Bone marrow (tissue), 2 donors: ENCODE measurements at regions not wholly inside any gene's neighbourhood (a gene's known extent, or its start where the extent isn't known, plus 50 kb on each side); places are given as distances from the start of the nearest gene placed in this dataset.
"Not testable (repeated sequence)": the region's sequence is repeated elsewhere in the genome, so short reads cannot be mapped to it uniquely, and the experiment has no call there.

Experiments used
- DNase-seq, 2 donors: peaks; one replicate each; lab custom pipeline; 2025; lab: John Stamatoyannopoulos, UW

DNA sequence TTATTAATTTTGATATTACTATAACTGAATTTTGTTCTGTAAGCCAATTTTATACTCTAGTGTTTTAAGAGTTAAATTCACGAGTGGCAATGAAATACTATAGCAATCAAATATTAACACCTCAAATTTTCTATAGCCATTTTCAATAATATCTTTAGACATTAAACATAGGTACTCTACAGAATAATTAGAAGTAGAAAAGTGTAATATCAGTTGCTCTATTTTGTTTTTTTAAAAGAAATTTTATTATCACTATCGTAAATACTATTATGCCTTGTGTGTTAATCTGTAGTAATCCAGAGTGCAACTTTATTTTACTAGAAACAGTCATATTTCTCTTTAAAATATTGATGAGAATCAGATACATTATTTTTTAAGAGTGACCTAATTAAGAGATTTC, 691.2 kb downstream of the USP25 start:
- no peak for DNase-seq

DNA sequence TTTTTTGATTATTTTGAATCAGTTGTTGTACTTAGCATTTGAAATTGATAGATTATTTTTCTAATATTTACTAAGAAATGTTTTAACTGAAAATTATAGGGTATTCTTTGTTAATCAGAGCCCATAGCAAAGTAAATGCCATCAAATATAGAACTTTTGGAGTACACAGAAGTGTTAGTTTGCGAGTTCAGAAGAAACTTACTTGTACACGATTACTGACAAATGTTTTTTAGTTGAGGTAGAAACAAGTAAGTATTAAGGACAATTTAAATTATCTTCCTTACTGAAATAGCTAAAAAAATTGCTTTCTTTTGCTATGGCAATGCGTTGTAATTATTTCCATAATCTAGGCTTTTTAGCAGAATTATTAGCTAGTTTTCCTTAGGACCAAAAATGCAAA, 692.2 kb downstream of the USP25 start:
- DNase-seq: no peak

DNA sequence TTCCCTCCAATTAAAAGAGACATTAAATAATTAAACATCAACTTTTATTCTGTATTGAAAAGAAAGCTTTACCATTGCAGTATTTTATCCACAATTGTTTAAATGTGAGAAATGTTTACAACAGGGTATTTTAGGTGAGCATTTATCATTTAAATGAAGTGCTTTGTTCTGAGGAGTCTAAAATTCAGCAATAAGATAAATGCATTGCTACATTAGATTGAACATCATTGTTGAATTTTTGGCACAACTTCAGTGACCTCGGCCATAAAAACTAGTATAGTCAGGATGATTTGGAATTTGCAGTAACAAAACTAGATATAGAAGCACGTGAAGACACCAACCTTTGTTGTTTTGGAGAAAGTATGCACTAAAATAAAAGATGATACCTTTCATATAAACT, 692.9 kb downstream of the USP25 start:
- no peak for DNase-seq

DNA sequence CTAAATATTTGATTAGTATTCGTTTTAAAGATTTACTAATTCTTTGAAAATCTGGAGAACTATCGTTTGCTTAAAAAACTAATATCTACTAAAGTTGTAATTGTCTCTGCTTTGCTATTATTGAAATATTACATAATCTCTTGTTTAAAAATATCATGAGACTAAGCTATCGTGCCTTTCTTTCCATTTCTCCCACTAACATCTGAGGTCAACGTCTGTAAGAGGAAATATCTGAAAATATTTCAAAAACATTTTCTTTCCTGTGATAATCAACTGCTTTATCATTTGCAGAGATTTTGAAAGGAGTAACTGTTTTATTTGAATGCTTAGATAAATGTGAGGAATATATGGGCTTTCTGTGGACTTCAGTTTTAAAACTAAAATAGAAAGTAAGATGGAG, 694.1 kb downstream of the USP25 start:
- DNase-seq: no peak

DNA sequence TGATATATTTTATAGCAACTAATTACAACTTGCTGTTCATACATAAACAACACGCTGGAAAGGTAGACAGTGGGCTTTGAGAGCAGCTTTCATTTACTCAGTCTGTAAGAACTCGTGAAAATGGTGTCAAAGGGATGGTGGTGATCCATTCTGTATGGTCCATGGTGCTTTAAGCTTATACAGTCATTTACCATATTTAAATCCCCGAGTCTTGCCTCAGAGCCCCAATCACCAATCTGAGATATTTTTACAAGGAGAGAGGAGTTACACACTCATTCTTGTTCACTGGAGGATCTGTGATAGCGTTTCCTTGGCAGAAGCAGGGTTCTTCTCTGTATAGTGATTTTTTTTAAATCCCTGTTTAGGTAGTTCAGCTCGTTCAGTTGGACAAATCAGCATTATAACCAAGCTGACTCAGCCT, 694.6 kb downstream of the USP25 start:
- no peak for DNase-seq

DNA sequence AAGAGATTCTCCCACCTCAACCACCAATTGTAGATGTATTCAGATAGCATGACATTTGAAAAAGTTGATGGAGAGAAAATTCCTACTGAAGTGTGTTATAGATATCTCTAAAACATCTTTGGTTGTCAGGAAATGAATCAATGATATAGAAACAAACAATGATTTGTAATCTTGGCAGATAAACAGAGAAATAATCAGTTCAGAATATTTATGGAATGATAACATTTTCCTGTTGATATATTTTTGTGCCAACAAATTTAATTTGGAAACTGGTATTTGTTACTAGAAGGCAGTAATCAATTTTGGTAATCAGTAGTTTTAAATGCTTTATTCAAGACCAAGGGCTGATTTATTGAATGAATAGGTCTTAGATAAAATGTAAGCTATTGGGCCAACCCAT, 695.6 kb downstream of the USP25 start:
- no peak for DNase-seq

DNA sequence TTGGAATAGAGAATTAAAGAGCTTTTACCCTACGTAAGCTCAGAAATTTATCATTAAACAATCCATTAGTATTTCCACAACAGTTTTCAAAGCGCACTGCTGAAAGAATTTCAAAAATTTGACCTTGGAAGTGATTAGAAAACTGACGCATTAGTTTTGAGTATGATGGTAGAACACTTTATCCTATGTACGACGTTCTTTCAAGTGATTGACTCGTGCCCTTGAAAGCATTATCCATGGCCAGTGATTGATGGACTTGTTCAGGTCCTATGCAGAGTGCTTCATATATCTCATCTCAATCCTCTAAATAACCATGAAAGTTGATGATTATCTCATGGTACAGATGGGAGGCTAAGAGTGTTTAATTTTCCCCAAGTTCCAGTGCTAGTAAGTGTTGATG, 697.2 kb downstream of the USP25 start:
- DNase-seq: no peak

DNA sequence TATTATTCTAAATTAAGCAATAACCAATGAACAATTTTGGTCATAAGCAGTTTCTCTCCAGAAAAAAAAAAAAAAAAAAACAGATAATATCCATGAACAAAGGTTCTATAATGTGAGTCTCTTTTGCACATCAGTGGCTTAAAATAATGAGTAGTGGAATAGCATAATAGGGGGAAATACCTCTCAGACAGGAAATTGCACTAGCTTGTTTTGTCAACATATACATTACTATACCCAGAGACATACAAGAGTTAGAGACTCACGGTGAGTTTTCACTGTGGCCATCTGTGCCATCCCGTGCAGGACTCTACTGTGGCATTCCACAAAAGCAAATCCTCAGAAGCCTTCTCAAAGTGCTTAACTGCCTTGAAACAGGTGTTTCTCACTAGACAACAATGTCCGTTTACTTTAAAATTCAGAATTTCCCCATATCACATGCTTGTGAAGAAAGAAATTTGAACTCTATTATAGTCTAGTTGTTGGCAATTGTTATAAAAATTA, 697.9 kb downstream of the USP25 start:
- DNase-seq: no peak

DNA sequence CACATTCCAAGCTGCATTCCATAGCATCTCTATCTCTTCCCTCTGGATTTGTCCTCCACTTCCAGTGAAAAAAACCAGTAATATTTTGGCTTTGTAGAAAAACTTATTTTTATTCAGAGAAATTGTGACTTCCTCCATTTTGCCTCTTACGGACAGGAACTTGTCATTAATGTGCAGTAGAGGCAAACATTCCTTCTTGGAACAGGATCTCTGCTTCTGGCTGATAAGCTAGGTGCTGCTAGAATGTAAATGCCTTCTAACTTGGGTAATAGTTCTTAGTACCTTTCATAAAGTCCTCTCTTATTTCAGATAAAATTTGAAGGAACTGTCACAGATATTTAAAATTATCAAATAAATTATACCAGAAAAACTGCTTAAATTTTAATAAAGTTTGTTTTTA, 707.8 kb downstream of the USP25 start:
- no peak for DNase-seq

DNA sequence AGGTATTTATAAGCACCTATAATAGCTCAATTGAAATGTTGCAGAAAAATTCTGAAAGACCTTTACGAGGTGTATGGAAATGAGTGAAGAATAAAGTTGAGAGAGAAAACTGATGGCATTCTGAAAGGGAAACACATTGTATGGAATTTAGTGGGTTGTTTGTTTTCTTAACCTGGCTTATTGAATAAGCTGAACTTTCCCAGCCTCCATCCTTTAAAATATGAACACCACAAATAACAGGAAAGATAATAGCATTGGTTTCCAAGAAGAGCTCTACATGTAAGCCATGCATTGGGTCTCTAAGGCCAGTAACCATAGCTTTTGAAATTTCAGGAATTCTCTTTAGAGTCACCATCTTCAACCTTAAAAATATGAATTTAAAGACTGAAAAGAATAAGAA, 709.0 kb downstream of the USP25 start:
- no peak for DNase-seq

DNA sequence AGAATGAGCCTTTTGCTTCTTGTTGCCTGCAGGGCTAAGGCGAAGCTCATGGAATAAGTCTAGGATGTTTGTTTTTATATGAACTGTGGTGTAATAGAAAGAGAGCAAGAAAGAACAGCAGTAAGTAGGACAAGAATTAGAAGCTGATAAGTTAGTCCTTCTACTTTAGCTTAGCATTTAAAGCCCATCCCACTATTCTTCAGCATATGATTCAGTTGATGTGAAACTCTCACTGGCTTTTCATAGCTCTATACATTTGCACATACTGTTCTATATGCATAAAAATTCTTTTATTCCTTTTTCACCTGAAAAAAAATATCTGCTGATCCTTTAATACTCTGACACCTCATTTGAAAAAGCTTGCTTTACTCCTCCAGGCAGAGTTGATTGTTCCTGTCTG, 712.0 kb downstream of the USP25 start:
- no peak for DNase-seq

DNA sequence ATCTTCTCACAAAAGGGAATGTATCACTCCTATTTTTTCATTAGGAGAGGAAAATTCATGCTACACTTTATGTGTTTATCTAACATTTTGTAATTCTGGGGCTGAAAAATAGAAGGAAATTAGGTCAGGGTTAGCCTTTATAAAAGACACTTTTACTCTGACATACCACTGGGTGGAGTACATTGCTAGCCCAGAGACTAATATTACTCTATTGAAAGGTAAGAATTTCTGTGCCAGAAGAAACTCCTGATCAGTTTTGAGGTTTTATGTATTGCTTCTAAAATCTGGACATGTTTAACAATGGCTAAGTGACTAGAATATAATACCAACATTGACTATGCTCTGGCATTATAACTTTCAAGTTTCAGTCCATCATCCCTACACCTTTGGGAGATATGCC, 724.6 kb downstream of the USP25 start:
- DNase-seq: no peak

DNA sequence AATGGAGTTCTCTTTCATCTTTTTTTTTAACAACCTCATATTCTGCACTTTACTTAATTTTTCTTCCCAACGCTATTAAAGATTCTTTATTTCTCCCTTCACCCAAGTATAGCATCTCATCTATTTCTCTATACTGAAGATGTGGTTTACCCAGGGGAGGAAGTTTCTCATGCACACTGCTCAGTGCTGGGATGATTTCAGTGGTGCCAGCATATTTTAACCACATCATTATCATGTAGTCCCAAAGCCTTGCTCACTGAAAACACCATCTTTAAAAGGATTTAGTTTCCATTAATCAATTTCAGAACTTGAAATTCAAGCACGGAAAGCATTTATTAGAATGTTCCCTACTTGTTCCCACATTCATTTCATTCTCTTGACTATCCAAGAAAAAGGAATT, 725.7 kb downstream of the USP25 start:
- DNase-seq: no peak

DNA sequence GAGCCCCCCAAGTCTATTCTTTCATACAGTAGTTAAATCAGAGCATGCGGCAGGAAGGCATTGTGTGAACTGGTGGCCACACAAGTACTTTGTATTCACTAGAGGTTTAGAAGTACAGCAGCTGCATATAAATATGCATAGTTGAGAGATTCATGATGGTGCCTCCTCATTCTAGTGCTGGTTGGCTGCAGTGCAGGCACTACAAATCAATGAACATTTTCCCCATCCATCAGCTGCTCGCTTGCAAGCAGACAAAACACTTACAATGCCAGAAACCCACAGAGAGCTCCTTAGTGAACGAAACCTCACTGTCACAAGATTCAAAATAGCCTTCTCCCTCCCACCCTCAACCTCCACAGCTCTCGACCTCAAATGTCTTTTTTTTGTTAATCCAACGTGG, 726.2 kb downstream of the USP25 start:
- no peak for DNase-seq

DNA sequence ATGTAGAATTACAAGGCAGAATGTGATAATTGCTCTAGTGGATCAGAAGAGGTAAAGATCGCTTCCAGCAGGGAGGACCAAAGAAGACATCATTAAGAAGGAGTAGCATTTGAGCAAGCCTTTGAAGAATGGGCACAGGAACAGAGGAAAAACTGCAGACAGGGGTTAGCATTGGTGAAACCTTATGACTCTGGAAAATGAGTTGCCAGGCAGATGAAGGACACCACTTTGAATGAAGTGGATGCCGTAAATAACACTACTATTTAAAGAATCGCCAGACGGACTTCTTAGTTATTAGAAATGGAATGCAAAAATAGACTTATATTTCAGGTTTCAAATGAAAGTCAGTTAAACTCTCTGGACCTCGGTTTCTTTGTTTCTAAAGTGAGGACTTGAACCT, 727.7 kb downstream of the USP25 start:
- no peak for DNase-seq

DNA sequence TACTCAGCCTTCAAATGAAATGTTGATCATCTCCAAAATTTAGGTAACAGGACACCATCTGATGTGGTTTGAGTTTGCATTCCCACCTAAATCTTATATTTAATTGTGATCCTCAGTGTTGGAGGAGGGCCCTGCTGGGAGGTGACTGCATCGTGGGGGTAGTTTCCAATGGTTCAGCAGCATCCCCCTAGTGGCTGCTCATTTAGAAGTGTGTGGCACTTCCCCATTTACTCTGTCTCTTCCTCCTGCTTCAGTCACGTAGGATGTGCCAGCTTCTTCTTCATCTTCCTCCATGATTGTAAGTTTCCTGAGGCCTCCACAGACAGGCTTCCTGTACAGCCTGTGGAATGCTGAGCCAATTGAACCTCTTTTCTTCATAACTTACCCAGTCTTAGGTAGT, 731.2 kb downstream of the USP25 start:
- DNase-seq: no peak

DNA sequence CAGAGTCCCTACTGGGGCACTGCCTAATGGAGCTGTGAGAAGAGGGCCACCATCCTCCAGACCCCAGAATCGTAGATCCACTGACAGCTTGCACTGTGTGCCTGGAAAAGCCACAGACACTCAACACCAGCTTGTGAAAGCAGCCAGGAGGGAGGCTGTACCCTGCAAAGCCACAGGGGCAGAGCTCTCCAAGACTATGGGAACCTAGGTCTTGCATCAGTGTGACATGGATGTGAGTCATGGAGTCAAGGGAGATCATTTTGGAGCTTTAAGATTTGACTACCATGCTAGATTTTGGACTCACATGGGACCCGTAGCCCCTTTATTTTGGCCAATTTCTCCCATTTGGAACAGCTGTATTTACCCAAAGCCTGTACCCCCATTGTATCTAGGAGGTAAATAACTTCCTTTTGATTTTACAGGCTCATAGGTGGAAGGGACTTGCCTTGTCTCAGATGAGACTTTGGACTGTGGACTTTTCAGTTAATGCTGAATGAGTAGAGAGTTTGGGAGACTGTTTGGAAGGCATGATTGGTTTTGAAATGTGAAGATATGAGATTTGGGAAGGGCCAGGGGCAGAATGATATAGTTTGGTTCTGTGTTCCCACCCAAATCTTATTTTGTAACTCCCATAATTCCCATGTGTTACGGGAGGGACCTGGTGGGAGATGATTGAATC, 734.6 kb downstream of the USP25 start:
- not testable (repeated sequence) for DNase-seq

DNA sequence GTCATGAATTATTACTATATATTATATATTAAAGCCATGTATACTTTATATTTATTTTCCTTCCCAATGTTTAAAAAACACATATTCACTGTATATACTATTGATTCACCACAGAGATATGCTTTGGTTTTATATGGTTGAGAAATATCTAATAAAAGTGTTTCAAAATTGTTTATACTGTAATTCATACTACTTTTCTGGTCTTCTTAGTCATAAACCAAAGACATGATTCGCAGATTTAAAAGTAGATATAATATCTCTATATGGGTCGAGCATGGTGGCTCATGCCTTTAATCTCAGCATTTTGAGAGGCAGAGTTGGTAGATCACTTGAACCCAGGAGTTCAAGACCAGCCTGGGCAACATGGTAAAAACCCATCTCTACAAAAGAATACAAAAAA, 738.4 kb downstream of the USP25 start:
- no peak for DNase-seq

DNA sequence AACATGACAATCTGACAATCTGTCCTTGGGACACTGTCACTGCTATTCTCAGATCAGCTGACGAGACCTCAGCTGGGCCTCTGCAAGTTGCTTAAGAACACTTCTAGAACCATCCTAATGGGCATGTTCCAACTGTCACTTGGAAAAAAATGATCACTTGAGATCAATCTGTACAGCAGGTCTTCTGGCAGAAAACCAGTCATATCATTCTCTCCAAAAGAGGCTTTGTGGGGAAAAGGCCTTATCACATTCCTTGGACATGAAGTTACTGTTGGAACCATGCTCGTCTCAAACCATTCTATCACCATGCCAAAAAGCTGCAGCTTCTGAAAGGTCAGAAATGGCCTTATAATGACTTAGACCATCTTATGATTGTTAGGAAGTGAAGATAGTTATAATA, 744.2 kb downstream of the USP25 start:
- no peak for DNase-seq

DNA sequence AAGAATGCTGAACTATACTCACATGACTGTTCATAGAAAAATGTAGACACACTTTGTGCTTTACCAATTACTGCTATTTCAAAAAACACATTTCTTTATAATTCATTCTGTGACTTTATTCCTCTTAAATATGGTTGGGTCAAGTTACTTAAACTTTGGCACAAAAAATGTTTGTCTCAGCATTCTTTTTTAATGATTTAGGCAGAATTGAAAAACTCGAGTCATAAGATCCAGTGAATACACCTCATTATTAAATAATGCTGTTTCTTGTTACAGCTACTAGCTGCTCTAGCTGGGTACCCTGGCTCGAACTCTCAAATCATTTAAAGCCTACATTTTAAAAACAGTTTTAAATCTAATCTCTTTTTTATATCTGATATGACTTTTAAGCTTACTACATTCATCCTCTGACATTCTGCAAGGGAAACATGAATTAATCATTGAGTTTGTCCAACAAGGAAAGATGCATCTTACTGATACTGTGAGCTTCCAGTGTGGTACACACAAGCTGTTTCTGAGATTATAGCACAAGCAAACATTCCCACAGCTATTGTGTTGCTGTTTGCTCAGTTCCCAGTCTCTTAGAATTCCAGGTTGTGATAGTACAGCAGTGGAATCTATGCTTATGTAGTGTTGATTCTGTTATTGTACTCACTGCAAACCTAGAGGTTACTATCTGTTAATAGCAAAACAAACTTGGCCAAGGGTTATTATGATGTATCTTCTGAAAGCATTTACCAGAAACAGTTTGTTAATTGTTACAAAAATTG, 746.5 kb downstream of the USP25 start:
- no peak for DNase-seq

DNA sequence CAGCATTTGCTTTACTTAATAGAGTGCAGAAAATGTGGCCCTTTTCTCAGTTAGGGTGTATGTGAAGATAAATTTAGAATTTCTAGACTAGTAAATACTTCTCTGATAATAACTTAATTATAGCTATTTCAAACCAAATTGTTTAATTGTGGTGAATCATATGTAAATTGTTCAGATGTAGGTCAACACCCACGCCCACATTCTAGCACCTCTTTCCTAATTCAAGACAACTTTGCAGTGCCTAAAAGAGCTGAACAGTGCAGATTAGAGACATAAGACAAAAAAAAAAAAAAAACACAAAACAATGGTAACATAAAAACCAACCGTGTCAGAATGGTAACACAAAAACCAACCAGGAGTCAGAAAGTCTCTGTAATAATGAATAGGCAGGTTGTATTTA, 758.3 kb downstream of the USP25 start:
- no peak for DNase-seq

DNA sequence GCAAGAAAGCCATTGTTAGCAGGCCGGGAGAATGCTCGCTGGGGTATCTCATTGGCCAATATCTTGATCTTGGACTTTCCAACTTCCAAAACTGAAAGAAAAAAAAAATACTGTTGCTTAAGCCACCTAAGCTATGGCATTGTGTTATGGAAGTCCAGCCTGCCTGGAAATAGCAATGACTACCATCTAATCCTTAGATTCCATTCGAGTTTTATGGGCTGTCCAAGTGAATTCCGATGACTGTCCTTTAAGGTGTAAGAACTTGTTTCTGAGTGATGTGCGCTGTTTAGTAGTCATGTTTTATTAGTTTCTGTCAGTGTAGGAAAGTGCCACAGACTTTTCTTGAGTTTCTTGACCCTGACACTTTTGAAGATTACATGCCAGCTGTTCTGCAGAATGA, 762.6 kb downstream of the USP25 start:
- DNase-seq: no peak

DNA sequence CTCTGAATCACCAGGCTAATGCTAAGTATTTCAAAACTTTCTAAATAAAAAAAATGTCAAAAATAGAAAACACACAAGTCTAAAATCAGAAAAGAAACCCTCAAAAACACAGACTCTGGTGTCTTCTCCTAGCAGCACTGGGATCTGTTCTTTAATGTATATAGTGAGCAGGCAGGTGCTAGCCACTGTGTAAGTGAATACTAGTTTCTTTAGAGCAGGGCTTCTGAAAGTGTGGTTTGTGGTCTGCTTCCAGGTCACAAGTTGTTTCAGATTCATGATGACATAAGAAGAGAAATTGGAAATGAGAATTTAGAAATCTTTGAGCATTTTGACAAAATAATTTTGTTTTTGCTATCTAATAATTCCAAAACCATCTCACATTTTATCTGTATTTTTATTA, 763.1 kb downstream of the USP25 start:
- no peak for DNase-seq

DNA sequence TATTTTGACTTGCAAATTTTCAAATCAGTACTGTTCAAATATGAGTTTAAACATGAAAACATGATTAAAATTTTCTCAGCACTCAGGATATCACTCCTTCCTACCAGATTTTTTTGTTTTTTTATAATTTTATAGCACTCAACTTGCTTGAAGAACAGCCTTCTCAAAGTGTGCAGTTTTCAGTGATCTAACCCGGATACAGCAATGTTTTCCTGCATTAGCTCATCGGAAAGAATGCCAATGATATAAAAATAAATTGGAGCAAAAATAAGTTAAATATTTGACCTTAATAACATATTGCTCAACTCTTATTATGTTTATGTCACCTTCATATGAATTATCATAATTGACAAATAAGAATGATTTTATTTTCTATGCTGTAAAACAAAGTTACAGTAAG, 766.8 kb downstream of the USP25 start:
- DNase-seq: no peak
